ENCODE measurements at regions not wholly inside any gene's neighbourhood (a gene's known extent, or its start where the extent isn't known, plus 50 kb on each side); places are given as distances from the start of the nearest gene placed in this dataset.

DNA sequence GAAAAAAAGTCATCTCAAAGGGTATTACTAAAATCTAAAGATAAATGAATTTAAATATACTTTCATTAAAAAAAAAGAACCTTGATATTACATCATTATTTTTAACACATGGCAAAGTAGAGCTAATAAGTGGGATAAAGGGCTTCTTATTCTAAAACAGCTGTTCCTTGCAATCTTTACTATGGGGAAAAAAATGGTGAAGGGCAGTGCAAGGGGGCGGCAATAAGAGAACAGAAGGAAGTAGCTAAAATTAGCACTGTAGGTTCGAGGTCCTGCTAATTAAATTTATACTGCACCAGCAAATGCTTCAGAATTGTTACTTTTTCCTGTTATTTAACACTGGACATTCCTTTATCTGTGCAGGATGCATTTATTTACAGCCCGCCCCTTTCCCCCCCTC, 89.4 kb upstream of the HPF1 start:
- TF ChIP-seq SRF (IDR thresholded peaks at IDR 0.05; ENCODE audit: low read depth, low read length) = no peak
- TF ChIP-seq, protein P1, sequence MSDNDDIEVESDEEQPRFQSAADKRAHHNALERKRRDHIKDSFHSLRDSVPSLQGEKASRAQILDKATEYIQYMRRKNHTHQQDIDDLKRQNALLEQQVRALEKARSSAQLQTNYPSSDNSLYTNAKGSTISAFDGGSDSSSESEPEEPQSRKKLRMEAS (IDR thresholded peaks at IDR 0.05) = no peak
- TF ChIP-seq, protein P2, sequence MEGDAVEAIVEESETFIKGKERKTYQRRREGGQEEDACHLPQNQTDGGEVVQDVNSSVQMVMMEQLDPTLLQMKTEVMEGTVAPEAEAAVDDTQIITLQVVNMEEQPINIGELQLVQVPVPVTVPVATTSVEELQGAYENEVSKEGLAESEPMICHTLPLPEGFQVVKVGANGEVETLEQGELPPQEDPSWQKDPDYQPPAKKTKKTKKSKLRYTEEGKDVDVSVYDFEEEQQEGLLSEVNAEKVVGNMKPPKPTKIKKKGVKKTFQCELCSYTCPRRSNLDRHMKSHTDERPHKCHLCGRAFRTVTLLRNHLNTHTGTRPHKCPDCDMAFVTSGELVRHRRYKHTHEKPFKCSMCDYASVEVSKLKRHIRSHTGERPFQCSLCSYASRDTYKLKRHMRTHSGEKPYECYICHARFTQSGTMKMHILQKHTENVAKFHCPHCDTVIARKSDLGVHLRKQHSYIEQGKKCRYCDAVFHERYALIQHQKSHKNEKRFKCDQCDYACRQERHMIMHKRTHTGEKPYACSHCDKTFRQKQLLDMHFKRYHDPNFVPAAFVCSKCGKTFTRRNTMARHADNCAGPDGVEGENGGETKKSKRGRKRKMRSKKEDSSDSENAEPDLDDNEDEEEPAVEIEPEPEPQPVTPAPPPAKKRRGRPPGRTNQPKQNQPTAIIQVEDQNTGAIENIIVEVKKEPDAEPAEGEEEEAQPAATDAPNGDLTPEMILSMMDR (IDR thresholded peaks at IDR 0.05; ENCODE audit: control extremely low read depth in 1 of 3, insufficient read depth in 1 of 3, low read depth in 1 of 3, low read length in 3 of 3) = no peak
- TF ChIP-seq POLR2AphosphoS5 (IDR thresholded peaks at IDR 0.05; ENCODE audit: low read depth, low read length) = no peak

All from H1 (cell line).